HEK293 (cell line): ENCODE measurements at regions not wholly inside any gene's neighbourhood (a gene's known extent, or its start where the extent isn't known, plus 50 kb on each side); places are given as distances from the start of the nearest gene placed in this dataset.

Experiments used
- CTCF ChIP-seq: fragments of 450-650 bp; formaldehyde crosslinking; IDR thresholded peaks from 2 replicates; pipeline ENCODE4 v1.5.1; 2016; ENCODE audit warnings: missing biosample characterization, missing genetic modification characterization
- SETDB1 ChIP-seq: IDR thresholded peaks from one replicate; pipeline ENCODE4 v1.6.1; 2017; ENCODE audit warnings: mild to moderate bottlenecking, low read length, moderate library complexity, mixed read lengths; ENCODE audit not compliant: insufficient read length
- ZNF362 ChIP-seq: fragments of 450-650 bp; formaldehyde crosslinking; IDR thresholded peaks from 2 replicates; pipeline ENCODE4 v1.5.1; 2016; ENCODE audit warnings: missing biosample characterization, missing genetic modification characterization
- ZNF558 ChIP-seq: fragments of 450-650 bp; formaldehyde crosslinking; IDR thresholded peaks from 2 replicates; pipeline ENCODE4 v1.5.1; 2016; ENCODE audit warnings: missing biosample characterization, missing genetic modification characterization

GRCh38 chr13:74335370-74335769 lies 201.2 kb upstream of the KLF12 start:
- TF ChIP-seq ZNF362 (tag by site-specific recombination) (no peak), ZNF558 (tag by site-specific recombination) (no peak), CTCF (tag by site-specific recombination) (no peak), SETDB1 (no peak)
